Transverse colon (tissue), 4 donors: ENCODE measurements at regions not wholly inside any gene's neighbourhood (a gene's known extent, or its start where the extent isn't known, plus 50 kb on each side); places are given as distances from the start of the nearest gene placed in this dataset.

Source experiments
- DNase-seq: peaks from one replicate; pipeline ENCODE4 v3.0.0-alpha.2; 2019
- H3K27ac ChIP-seq, 4 donors: fragments of 200-600 bp; sonication (generic); 2 replicates each; pipeline ENCODE4 v1.5.1; 2016 to 2018; ENCODE audit warnings: inconsistent platforms in 4 of 4
- H3K27me3 ChIP-seq: fragments of 200-600 bp; sonication (generic); 2 replicates; pipeline ENCODE4 v1.5.1; 2017; ENCODE audit warnings: inconsistent platforms
- H3K36me3 ChIP-seq, 4 donors: fragments of 200-600 bp; sonication (generic); 2 replicates each; pipeline ENCODE4 v1.5.1; 2017 to 2019; ENCODE audit warnings: inconsistent platforms in 4 of 4
- H3K4me1 ChIP-seq, 4 donors: fragments of 200-600 bp; sonication (generic); 2 replicates each; pipeline ENCODE4 v1.5.1; 2017 to 2020; ENCODE audit warnings: inconsistent platforms in 4 of 4
- H3K4me3 ChIP-seq, 4 donors: fragments of 200-600 bp; sonication (generic); 1 replicate in 1 of 4; 2 replicates in 3 of 4; pipeline versions ENCODE4 v1.5.1 to v1.6.1; 2017 to 2019; ENCODE audit warnings: inconsistent platforms in 4 of 4
- H3K9me3 ChIP-seq, 2 donors: fragments of 200-600 bp; sonication (generic); 2 replicates each; pipeline ENCODE4 v1.5.1; 2017 to 2019; ENCODE audit warnings: inconsistent platforms in 2 of 2
- CTCF ChIP-seq, 5 experiments: fragments of 200-600 bp in 3 of 5; fragments of 450-650 bp in 2 of 5; sonication (generic) in 3 of 5; IDR thresholded peaks; 1 replicate in 2 of 5; 2 replicates in 3 of 5; pipeline ENCODE4 v1.5.1; 2016 to 2017; ENCODE audit warnings: antibody characterized with exemption in 5 of 5, inconsistent platforms in 3 of 5, mild to moderate bottlenecking in 2 of 5, moderate library complexity in 1 of 5
- EP300 ChIP-seq: sonication (generic); formaldehyde crosslinking; IDR thresholded peaks from one replicate; pipeline ENCODE4 v1.6.1; 2017; ENCODE audit warnings: antibody characterized with exemption, low read depth
- POLR2A ChIP-seq: fragments of 450-650 bp; IDR thresholded peaks from one replicate; pipeline ENCODE4 v1.6.1; 2016; ENCODE audit warnings: antibody characterized with exemption, mild to moderate bottlenecking, moderate library complexity
- POLR2AphosphoS5 ChIP-seq, 3 donors: sonication (generic); formaldehyde crosslinking; IDR thresholded peaks; one replicate each; pipeline ENCODE4 v1.6.1; 2016; ENCODE audit warnings: antibody characterized with exemption in 3 of 3
- WGBS, 2 donors: methylation state at CpG; one replicate each; pipeline ENCODE4 v1.1.5; 2018; ENCODE audit warnings: low coverage in 1 of 2; 5-methylcytosine and 5-hydroxymethylcytosine counted together
- in situ Hi-C, 4 donors: fragments of 200-750 bp; cut with MboI; loops; one replicate each; pipeline versions ENCODE4 v1.15.0 to v1.15.1; 2017; ENCODE audit warnings: low sequenced_read_pairs in 3 of 4, low pct_ligation_motif_present in 1 of 4, low pct_unique_long_range_greater_than_20kb in 1 of 4
- intact Hi-C: fragments of 100-400 bp; cut with DNase I; formaldehyde crosslinking; loops from one replicate; pipeline ENCODE4 v1.15.1; 2023; ENCODE audit warnings: low total_unique reads

DNA sequence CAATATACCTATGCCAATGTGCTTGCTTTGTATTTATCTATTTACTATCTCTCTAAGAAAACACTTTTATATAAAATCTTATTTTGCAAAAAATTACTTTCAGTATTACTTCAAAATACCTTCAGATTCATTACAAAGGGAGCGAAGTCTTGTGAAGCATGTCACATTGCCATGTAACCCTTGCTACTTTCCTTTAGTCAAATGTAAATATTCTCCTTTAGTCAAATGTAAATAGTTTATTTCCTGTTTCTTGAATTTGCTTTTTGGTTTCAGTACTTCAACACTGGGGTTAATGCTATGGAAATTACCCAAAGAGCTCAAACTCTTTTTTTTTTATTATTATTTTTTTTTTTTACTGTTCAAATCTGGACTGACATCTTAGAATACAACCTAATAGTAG, 383.3 kb downstream of the GRXCR1 start:
- Histone ChIP-seq H3K4me1 (no peaks in the 10 kb centered on the region), H3K27me3 (no peaks in the 10 kb centered on the region), H3K27ac (no peak overlapping the region), H3K4me3 (no peak overlapping the region), H3K36me3 (no peaks in the 10 kb centered on the region), H3K9me3 (no peaks in the 10 kb centered on the region)
- no peak for TF ChIP-seq POLR2A
- no peak for TF ChIP-seq EP300
- TF ChIP-seq POLR2AphosphoS5 (IDR thresholded peaks at IDR 0.05), result no peak
- TF ChIP-seq CTCF (IDR thresholded peaks at IDR 0.05), result no peak
- intact Hi-C loops (no loop called here), in situ Hi-C loops (no loop called here)
- DNase-seq, result no peak
- 66 to 77% methylated on average over 1 of the region's 1 CpG for WGBS, 2 donors

DNA sequence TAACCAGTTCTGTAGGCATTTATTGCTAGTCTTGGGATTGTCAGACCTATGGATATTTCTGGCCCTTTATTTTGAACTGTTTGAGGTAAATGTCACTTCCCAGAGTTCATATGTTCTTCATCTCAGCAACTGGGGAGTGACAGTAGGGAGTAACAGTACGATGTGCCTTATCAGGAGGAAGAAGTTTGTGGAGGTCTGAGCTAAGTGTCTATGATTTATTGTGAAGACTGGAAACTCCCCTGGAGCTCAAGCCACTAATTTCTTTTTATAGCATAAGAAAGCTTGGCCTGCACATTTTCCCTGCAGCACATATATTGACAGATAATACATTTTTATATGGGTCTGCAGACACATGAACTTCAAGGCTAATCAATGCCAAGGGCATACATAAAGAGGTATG, 383.8 kb downstream of the GRXCR1 start:
- Histone ChIP-seq H3K27me3 (no peaks in the 10 kb centered on the region), H3K4me3 (no peak overlapping the region), H3K36me3 (no peaks in the 10 kb centered on the region), H3K27ac (no peak overlapping the region), H3K4me1 (no peaks in the 10 kb centered on the region), H3K9me3 (no peaks in the 10 kb centered on the region)
- intact Hi-C loops, result no loop called here
- in situ Hi-C loops, result no loop called here
- 13 to 19% methylated on average over 1 of the region's 1 CpG for WGBS, 2 donors
- DNase-seq, result no peak
- TF ChIP-seq POLR2A (no peak), EP300 (no peak), CTCF (IDR thresholded peaks at IDR 0.05) (no peak), POLR2AphosphoS5 (IDR thresholded peaks at IDR 0.05) (no peak)

DNA sequence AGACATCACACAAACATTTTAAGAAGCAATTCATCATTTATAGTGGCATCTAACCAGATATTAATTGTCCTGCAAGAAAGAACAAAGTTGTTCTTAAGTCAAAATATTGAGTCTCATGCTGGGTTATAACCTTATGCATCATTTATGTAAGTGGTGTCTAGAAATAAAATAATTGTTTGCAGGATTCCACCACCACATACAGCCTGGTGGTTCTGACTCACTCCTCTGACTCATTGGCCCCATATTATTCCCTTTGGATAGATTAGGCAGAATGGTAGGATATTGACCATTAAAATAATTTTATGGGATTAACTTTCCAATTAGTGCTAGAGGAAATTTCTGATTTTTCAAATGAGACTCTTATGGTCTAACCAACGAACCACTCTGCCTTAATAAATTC, 384.5 kb downstream of the GRXCR1 start:
- TF ChIP-seq CTCF (IDR thresholded peaks at IDR 0.05) (no peak), POLR2A (no peak), EP300 (no peak), POLR2AphosphoS5 (IDR thresholded peaks at IDR 0.05) (no peak)
- Histone ChIP-seq H3K27ac (no peak overlapping the region), H3K27me3 (no peaks in the 10 kb centered on the region), H3K4me3 (no peak overlapping the region), H3K36me3 (no peaks in the 10 kb centered on the region), H3K4me1 (no peaks in the 10 kb centered on the region), H3K9me3 (no peaks in the 10 kb centered on the region)
- in situ Hi-C loops, result no loop called here
- 58% methylated on average over 1 of the region's 1 CpG for WGBS, 2 donors
- intact Hi-C loops, result no loop called here
- DNase-seq, result no peak

- H3K4me1 ChIP-seq, result no peaks in the 10 kb centered on the region
- 78 to 100% methylated on average over 1 of the region's 1 CpG for WGBS, 2 donors
- no peaks in the 10 kb centered on the region for H3K36me3 ChIP-seq
- in situ Hi-C loops, result no loop called here
- TF ChIP-seq CTCF (IDR thresholded peaks at IDR 0.05), result no peak
- TF ChIP-seq POLR2AphosphoS5 (IDR thresholded peaks at IDR 0.05), result no peak
- intact Hi-C loops, result no loop called here
- no peak overlapping the region for H3K4me3 ChIP-seq
- no peak for DNase-seq
- H3K27me3 ChIP-seq, result no peaks in the 10 kb centered on the region
- H3K27ac ChIP-seq, result no peak overlapping the region
- no peaks in the 10 kb centered on the region for H3K9me3 ChIP-seq
Measured at GRCh38 chr4:43282534-43282933, 390.0 kb downstream of the GRXCR1 start.
